ENCODE measurements at regions not wholly inside any gene's neighbourhood (a gene's known extent, or its start where the extent isn't known, plus 50 kb on each side); places are given as distances from the start of the nearest gene placed in this dataset.
"Not testable (repeated sequence)": the region's sequence is repeated elsewhere in the genome, so short reads cannot be mapped to it uniquely, and the experiment has no call there.

DNA sequence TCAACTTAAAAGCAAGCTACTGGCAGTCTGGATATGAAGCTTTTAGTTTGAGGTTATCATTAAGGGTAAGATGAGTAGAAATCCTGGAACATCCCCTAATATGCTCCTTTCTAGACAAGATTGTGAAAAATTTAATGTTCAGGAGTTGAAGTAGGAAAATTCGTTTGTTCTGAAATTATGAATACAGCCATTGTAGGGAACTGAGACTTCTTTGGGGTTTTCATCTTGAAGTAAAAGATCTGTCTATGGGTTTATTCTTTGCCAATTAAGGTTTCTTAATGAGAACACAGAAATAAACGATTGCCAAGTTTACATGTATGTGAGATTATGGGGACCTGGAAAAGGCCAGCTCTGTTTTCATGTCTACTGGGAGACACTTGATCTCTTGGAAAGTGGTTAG is 225.6 kb upstream of the MOCS1 start:
- intact Hi-C loops (cut with micrococcal nuclease): no loop called here

- intact Hi-C loops (cut with micrococcal nuclease): no loop called here
Measured at GRCh38 chr6:40152701-40153436, 218.6 kb upstream of the MOCS1 start.

GRCh38 chr6:40152196-40152595 is 217.9 kb upstream of the MOCS1 start:
- intact Hi-C loops (cut with micrococcal nuclease): no loop called here

- intact Hi-C loops (cut with micrococcal nuclease): no loop called here
Measured at GRCh38 chr6:40148882-40149573, 214.8 kb upstream of the MOCS1 start.

DNA sequence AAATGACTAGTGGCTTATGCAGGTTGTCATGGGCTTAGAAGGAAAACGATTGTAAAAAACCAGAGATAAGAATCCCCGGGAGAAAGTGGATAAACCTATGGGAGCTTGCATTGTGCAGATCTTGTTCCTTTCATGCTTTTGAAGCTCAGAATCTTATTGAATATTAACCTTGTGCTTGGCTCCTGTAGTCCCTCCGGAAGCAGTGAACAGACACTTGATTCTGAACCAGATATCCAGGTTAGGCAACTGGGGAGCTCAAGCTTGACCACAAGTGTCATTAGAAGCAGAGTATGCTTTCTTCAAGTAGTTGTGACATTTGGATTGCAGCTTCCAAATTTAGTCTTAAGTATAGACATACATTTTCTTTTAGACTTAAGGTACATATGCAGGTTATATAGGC is 212.6 kb upstream of the MOCS1 start:
- intact Hi-C loops (cut with micrococcal nuclease): no loop called here

DNA sequence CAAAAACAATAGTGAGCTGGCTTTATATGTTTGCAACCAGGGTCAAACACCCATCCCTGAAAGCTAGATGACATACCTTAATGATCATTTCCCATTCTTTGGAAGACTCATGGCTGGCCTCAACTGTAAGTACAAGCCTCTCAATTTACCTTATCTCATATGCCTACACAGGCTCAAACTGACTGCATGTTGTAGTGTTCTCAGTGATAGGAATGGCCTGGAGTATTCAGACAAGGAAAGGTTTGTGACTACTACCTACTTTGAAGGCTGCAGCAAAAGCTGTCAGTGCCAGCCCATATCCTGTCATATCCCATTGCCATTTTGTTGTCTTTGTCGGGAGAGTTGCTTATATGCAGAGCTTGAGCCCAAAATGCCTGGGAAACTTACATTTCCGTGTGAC is 205.2 kb upstream of the MOCS1 start:
- intact Hi-C loops (cut with micrococcal nuclease): no loop called here

DNA sequence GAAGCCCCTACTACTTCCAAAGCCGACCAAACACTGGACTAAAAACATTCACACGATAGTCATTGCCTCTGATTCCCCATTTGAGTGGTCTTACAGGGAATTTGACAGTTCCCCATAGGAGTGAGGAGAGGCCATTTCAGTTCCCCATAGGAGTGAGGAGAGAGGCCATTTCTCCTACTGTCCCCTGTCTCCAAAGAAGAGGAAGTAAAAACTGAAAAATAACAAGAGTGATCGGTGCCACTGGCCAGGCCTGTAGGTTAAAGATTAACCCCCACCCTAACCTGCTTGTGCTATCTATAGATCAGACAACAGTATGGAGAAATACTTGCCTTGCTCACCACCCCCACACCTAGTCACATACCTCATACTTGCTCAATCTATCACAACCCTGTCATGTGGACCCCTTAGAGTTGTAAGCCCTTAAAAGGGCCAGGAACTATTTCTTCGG is 204.0 kb upstream of the MOCS1 start:
- intact Hi-C loops (cut with micrococcal nuclease): no loop called here

DNA sequence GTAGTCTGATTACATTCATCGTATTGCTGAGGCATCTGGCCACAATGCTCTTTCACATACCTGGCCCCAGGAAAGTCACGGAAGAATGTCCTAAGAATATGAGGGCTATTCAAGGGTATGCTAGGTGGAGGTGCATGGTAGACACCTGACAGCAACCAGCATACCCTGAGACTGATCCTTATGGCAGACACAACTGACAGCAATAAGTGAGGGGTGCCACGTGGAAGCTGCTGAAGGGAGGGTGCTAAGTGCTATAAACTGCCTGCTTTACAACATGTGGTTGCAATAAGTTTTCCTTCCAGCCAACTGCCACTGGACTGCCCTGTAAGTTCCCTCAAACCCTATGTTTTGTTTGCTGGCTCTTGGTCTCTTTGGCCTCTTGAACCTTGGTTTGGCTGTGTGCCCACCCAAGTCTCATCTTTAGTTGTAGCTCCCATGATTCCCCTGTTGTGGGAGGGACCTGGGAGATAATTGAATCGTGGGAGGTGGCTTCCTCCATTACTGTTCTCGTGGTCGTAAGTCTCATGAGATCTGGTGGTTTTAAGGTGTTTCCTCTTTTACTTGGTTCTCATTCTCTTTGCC is 201.3 kb upstream of the MOCS1 start:
- intact Hi-C loops (cut with micrococcal nuclease): no loop called here

GRCh38 chr6:40133981-40134380 is 199.7 kb upstream of the MOCS1 start:
- intact Hi-C loops (cut with micrococcal nuclease): not testable (repeated sequence)

DNA sequence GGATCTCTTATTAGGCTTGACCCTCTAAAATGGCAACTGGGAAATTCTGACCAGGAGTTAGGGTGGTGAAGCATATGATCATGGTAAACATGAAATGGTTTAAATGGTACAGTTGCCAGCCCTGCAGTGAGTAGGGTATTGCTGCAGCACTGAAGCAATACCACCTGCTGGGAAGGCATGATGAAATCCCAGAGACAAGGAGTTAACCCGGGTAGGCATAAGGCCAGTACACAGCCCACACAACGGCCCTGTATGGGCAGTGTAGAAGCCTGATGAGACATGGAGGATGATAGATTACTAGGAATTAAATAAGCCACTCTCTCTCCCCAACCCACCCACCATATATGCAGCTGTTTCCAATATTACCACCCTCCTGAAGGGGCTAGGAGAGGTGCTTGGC is 197.4 kb upstream of the MOCS1 start:
- intact Hi-C loops (cut with micrococcal nuclease): no loop called here

GRCh38 chr6:40128127-40128526 is 193.9 kb upstream of the MOCS1 start:
- intact Hi-C loops (cut with micrococcal nuclease): no loop called here

- intact Hi-C loops (cut with micrococcal nuclease): no loop called here
Measured at GRCh38 chr6:40125680-40126394, 191.6 kb upstream of the MOCS1 start.

DNA sequence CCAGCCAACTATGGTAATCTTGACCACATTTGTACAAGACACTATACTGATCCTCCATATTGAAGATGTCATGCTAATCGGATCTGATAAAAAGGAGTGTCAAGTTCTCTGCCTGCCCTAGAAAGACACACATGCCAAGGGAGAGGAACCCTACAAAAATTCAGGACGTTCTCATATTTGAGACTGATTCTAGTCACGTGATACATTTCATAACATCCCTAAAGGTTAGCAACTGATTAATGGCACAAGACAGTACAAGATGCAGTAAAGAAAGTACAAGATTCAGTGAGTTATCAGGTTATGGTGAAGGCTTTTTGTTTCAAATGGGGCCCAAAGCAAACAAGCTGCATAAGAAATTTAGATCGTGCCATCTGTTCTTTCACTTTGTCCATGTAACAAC is 190.7 kb upstream of the MOCS1 start:
- intact Hi-C loops (cut with micrococcal nuclease): no loop called here

GRCh38 chr6:40116832-40117231 is 182.6 kb upstream of the MOCS1 start:
- intact Hi-C loops (cut with micrococcal nuclease): no loop called here

GRCh38 chr6:40112350-40112749 is 178.1 kb upstream of the MOCS1 start:
- intact Hi-C loops (cut with micrococcal nuclease): no loop called here

DNA sequence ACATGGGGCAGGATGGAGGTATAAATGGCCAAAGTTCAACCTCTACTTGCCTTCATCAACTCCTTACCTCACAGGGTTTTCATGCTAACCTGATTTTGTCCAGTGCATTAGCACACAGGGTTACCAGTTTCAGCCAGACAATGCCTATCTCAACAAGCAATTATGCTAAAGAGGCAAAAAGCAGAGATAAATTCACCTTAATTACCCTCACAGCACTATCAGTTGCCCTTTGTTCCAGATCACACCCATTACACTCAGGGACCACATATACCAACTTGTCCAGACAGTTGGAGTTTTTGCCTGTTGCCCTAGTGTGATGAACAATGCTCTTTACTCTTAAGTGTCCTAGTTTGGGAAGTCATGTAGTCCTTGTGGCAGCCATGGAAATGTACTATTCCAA is 174.5 kb upstream of the MOCS1 start:
- intact Hi-C loops (cut with micrococcal nuclease): no loop called here

GRCh38 chr6:40106840-40107239 is 172.6 kb upstream of the MOCS1 start:
- intact Hi-C loops (cut with micrococcal nuclease): no loop called here

GRCh38 chr6:40098774-40099173 is 164.5 kb upstream of the MOCS1 start:
- intact Hi-C loops (cut with micrococcal nuclease): no loop called here

DNA sequence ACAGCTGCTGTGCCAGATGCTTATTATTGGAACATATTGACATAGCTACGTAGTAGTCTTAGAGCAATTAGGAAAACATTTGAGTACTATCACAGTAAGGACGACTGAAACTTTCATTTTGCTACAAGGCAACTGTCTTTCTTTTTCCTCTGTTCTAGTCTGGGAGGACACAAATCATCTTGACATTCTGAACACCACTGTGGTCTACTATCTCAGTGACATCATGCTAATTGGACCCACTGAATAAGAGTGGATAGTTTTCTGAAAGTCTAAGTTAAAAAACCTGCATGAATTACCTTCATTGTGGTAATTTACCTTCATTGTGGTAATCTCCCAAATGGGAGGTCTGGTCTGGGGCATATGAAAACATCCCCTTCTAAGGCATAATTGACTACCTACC is 163.3 kb upstream of the MOCS1 start:
- intact Hi-C loops (cut with micrococcal nuclease): no loop called here

GRCh38 chr6:40083141-40083920 is 149.1 kb upstream of the MOCS1 start:
- intact Hi-C loops (cut with micrococcal nuclease): no loop called here

Measured in T-helper 1 cell treated with Interleukin-12 subunit alpha and Interleukin-12 subunit beta and Interleukin-4 antibody, amounts not matched to agents 30 ng/mL and 1 ng/mL, for 36 hours (primary cell).